Spleen (tissue), 7 donors: ENCODE measurements at regions not wholly inside any gene's neighbourhood (a gene's known extent, or its start where the extent isn't known, plus 50 kb on each side); places are given as distances from the start of the nearest gene placed in this dataset.

Experiments
- POLR2AphosphoS5 ChIP-seq, 3 donors: sonication (generic); formaldehyde crosslinking; IDR thresholded peaks; one replicate each; pipeline ENCODE4 v1.5.1; 2017; ENCODE audit warnings: antibody characterized with exemption in 3 of 3
- TF ChIP-seq, protein P1 (sequence below), 11 experiments: fragments of 200-600 bp in 7 of 11; fragments of 450-650 bp in 4 of 11; sonication (generic) in 4 of 11; IDR thresholded peaks in 8 of 11; conservative IDR thresholded peaks in 3 of 11; 1 replicate in 7 of 11; 2 replicates in 4 of 11; pipeline versions ENCODE4 v1.4.0 to v1.8.0; 2016 to 2021; ENCODE audit warnings: antibody characterized with exemption in 11 of 11, inconsistent platforms in 4 of 11, mild to moderate bottlenecking in 1 of 11
- donor health status: DM: no; HTN: no; CAD: no; lungs with moderate emphysema.
- donor health status: DM: no; HTN: no; CAD: no.
- donor health status: DM: no; HTN: no; CAD: no.

- TF ChIP-seq, protein P1, sequence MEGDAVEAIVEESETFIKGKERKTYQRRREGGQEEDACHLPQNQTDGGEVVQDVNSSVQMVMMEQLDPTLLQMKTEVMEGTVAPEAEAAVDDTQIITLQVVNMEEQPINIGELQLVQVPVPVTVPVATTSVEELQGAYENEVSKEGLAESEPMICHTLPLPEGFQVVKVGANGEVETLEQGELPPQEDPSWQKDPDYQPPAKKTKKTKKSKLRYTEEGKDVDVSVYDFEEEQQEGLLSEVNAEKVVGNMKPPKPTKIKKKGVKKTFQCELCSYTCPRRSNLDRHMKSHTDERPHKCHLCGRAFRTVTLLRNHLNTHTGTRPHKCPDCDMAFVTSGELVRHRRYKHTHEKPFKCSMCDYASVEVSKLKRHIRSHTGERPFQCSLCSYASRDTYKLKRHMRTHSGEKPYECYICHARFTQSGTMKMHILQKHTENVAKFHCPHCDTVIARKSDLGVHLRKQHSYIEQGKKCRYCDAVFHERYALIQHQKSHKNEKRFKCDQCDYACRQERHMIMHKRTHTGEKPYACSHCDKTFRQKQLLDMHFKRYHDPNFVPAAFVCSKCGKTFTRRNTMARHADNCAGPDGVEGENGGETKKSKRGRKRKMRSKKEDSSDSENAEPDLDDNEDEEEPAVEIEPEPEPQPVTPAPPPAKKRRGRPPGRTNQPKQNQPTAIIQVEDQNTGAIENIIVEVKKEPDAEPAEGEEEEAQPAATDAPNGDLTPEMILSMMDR (IDR thresholded peaks at IDR 0.05 in 8 of 11, conservative IDR thresholded peaks at IDR 0.05 in 3 of 11), result no peak
- TF ChIP-seq POLR2AphosphoS5 (IDR thresholded peaks at IDR 0.05), result no peak
Observed at GRCh38 chr10:65328486-65328885, 1597.3 kb upstream of the LRRTM3 start.
